ENCODE measurements at regions not wholly inside any gene's neighbourhood (a gene's known extent, or its start where the extent isn't known, plus 50 kb on each side); places are given as distances from the start of the nearest gene placed in this dataset.

DNA sequence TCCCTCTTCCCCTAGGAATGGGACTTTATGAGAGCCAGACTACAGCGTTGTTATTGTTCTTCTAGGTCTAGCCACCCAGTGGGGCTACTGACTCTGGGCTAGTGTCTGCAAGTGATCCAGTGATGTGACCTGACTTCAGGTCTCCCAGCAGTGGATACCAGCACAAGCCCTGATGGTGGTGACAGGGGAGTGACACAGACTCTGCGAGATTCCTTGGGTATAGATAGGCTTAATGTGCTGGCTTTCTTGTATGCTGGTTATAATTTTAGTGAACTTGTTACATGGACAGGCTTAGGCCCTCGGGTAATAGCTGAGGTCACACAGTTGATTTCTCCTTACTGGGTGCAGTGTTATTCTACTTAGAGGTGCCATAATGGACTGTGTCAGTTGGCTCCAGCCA lies 106.9 kb downstream of the TBC1D30 start:
- no peak for DNase-seq

DNA sequence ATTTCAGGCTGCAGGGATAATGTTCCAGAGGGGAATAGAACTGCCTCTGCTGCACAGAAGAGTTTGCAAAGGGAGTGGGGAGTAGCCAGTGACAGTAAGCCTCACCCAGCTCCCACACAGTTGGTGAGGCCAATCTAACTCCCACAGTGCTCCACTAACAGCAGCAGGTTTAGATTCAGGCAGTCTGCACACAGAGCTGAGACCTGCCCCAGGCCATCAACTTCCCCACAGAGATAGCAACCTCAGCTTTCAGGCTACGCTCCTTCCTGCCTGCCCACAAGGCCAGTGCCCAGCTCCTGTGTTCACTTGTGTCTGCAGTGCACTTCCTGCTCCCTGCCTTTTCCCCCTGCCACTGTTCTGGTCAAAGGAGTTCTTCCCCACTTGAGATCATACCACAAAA lies 107.5 kb downstream of the TBC1D30 start:
- DNase-seq = peak; percentile 81

DNA sequence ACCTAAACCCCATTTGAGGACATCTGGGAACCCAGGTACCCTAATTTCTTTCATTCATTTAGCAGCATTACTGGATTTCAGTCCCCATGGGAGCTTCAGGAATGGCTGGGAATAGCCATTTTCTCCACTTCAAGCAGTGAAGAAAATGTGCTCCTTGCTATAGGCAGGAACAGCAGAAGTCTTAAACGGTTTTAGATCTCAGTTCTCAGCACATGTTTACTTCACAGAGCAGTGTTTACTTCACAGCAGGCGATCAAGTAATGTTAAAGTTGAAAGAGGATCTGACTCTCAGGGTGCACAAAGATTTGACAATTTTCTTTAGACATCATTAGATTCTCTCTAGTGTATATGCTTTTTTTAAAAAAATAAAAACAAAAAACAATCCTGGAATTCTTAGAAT lies 109.3 kb downstream of the TBC1D30 start:
- no peak for DNase-seq

DNA sequence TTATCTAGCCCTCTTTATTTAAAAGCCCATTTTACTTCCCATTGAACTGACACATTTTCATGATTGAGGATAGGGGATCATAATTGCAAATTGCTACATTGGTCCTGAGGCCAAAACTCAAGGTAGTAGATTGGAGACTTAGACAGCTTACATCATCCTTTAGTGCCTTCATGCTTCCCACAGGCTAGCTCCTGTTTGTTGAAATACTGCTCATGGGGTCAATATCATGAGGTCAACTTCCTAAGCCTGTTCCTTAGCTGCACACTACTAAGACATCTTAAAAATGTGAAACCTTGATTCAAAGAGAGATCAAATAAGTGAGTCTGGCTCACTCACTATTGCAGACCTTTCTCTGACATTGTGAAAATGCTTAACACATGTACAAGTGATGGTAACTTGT lies 113.0 kb downstream of the TBC1D30 start:
- no peak for DNase-seq

DNA sequence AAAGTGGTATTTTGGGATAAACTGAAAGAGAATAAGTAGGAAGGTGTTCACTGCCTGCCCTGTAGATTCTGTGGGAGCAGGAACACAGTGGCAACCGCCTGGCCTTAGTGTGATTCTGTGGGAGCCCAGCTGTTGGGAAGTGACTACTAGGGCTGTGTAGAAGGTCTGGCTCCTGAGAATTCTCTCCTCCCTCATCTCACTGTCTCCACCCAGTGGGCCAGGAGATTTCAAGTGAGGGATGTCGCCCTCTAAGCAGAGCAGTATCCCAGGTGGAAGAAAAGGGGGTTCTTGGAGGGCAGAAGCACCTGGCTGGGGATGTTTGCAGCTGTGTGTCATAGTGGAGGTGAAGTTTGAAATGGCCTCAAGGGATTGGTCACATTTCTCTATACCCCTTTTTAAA lies 113.7 kb downstream of the TBC1D30 start:
- no peak for DNase-seq

DNA sequence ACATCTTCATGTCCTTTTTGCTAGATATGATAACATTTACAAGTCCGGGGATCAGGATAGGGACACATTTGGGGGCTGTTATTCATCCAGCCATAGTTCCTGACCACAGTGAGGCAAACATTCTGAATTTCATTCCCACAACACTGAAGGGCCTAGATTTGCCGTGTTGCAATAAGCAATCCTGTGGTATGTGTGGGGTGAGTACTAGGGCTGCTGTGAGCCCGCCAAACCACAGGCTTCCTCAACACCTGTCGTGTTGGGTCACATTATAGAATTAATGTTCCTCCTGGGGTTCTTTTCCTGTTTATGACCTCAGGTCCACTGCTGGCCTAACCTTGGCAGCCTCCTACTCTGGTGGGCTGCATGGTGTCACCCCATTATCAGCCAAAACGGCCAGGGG lies 119.2 kb downstream of the TBC1D30 start:
- no peak for DNase-seq

DNA sequence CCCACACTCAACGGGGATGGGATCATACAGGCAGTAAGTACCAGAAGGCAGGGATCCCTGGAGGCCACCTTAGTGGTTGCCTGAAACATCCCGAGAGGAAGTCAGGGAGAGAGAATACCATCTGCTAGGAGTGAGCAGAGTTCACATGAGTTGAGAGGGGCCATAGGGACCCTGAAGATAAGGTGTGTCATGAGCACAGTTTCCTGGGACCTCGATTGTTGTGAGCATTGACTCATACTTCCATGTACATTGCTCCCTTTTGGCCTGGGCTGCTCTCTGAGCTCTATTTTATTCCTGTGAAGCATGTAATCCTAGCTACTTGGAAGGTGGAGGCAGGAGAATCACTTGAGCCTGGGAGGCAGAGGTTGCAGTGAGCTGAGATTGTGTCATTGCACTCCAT lies 120.5 kb downstream of the TBC1D30 start:
- no peak for DNase-seq

DNA sequence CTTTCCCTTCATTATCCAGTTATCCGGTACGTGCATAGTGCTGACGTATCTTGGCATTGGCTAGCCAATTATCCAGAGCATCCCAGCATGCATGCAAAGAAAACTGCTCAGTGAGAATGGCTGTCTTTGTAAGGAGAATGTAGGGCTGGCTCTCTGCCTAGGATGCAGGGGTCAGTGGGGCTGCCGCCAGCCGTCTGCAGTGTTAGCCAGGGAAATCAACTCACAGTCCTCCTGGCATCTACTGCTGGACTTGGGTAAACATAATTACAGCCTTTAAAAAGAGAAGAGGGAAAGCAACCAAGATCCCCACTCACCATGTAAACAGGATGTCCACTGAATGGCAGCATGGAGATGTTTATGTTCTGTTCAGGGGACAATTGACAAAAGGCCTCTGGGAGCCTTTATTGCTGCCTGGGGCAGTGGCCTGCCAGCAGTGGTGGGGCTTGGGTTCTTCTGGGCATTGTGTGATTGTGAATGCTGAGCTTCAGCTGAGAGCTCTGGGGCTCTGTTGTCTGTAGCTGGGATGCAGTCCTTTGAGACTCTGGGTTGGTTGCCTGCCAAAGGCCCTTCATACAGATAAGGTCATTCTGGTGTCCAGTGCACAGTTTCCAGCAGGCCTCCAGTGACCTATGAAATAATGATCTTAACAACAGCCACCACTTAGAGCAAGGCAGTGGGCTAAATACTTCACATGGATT lies 121.8 kb downstream of the TBC1D30 start:
- peak; percentile 65 for DNase-seq

DNA sequence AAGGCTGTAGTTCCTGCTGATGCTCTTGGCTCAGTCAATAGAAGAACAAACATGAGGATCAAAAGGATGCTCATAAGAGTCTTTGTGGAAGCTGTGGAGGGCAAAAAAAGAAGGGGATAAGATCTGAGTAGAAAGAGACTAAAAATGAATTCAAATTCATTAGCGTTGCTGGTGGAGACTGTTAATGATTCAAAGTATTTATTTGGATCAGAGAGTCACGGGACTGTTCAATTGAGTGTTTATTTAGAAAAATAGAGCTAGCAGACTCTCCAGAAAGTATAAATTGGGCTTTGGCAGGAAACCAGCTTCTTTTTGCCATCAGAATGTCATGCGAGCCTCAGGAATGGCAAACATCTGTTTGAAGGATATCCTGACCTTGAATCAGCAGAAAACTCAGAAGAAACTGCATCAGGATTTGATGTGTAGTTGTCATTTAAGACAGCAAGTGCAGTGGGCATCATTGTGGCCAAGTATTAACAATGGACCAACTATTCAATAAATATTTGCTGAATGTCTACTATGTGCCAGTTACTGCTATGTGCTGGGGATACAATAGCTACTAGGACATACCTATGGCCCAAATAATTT lies 126.4 kb downstream of the TBC1D30 start:
- no peak for DNase-seq

DNA sequence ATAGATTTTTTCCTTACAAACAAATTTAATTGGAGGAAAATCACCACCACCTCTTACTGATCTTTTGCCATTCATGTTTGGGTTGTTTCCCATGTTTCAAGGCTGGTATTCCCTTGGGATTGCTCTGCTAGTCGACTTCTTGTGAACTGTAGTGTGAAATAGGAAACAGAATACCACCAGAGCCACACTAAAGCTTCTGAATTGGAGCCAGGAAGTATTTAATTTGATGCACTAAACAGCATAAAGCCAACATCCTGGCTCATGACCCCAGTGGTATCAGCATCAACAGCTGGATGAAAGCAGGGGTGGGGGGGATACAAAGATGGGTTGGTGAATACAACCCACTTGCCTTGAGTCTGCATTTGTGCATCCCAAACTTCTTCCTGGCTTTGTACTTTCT lies 127.5 kb downstream of the TBC1D30 start:
- no peak for DNase-seq

DNA sequence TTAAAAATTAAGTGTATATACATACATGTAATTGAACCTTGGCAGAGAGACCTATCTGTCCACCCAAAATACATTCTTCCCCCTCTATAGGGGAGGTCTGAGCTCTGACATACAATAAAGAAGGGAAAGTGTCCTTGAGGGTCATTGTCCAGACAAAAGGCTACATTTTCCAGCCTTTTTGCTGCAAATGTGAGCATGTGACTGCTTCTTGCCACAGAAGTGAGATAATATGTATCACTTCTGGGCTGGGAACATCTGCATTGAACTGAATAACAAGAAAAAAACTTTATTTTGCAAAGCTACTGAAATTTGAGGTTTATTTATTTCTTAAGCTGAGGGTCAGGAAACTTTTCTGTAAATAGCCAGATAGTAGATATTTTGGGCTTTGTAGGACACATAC lies 131.3 kb downstream of the TBC1D30 start:
- no peak for DNase-seq

DNA sequence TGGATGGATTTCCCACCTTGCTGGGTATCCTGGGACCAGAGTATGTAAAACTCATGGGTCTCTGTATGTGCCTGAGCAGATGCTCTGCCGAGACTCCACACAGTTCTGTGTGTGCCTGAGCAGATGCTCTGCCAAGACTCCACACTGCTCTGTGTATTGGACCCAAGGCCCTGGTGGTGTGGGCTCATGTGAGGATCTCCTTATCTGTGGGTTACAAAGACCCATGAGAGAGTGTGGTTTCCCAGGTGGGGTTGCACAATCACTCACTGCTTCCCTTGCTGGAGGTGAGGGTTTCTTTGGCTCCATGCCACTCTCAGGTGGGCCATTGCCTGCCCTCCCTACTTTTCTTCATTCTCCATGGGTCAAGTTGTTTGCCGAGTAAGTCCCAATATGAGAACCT lies 141.5 kb downstream of the TBC1D30 start:
- no peak for DNase-seq

DNA sequence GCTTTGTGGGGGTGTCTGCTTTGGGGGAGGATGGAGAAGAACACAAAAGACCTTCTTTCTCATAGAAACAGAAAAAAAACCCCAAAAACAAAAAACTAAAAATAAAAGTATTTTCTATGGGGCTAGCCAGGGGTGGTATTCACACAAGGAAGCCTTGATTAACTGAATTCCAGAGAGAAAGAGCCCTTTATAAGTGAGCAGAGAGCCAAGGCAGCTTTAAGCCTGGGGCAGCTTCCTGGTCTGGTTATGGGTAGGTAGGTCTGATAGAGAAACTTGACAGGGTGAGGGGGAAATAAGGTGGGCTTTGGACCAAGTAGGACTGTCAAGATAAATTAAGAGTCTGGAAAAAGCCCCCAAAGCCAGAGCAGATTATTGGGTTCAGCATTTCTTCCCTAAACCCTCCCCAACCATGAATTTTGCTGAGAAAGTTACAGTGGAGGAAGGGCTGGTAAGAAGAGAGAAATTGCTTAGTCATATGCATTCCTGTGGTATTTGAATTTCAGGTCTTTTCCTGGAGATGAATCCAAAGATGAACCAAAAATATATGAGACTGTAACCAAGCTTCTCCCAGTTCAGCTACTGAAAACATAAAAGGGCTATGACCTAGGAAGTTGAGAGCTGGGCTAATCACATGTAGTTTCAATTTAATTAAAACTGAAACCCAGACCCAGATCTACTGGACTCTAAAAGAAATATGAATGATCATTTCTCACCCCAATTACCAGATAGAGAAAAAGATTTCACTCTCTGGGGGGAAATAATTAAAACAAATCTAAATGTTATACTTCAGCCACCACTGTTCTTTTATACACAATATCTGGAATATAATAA lies 144.8 kb downstream of the TBC1D30 start:
- no peak for DNase-seq

DNA sequence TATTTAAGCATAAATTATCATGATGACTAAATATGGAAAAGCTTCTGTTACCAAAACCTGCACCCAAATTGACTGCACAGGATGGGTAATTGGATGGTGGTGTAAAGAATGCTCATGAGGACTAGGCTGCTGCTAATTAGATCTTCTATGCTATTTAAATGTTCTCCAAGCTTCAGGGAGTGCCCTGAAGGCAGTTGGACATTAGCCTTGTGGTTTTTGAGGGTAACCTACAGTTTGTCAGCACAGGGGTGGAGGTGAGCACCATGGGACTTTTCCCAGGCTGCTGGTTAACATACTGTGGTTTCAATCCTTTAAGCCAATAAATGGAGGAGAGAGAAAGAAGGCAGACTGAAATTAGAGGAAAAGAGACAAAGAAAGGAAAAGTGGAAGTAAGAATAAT lies 145.0 kb downstream of the WIF1 start:
- DNase-seq = peak; percentile 72

DNA sequence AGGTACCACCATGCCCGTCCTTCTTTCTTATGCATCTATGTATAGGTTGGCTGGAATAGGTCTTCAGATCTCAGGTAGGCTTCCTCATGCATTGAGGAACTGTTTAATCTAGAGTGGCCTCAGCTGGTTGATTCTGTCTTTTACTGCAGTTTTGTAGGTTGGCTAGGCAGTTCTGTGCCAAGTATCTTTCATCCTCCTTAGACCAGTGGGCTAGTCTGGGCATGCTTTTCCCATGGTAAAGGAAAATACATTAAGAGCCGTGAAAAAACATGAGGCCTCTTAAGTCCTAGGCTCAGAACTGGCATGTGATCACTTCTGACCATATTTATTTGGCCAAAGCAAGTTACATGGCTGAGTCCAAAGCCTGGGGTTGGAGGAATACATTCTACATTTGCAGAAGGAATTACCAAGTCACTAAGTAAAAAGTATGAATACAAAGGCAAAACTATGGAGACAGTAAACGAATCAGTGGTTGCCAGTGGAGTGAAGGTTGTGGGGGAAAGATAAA lies 137.3 kb downstream of the WIF1 start:
- no peak for DNase-seq

DNA sequence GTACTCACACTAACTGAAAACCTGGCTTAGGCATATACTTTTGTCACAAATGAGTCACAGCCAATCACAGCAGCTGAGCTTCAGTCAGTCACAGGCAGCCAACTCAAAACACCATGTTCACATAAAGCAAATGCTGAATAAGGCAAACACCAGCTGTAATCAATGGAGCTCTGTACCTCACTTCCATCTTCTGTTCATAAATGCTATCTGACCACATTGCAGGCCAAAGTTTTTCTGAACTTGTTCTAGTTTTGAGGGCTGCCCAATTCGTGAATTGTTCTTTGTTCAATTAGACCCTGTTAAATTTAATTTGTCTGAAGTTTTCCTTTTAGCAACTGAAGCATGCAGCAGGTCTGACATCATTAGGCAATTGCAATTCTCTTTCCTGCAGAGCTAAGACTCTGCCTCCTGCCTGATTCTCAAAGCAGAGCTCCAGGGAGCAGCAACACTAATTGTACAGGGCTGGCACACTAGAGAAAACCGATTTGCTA lies 129.9 kb downstream of the WIF1 start:
- DNase-seq = no peak

DNA sequence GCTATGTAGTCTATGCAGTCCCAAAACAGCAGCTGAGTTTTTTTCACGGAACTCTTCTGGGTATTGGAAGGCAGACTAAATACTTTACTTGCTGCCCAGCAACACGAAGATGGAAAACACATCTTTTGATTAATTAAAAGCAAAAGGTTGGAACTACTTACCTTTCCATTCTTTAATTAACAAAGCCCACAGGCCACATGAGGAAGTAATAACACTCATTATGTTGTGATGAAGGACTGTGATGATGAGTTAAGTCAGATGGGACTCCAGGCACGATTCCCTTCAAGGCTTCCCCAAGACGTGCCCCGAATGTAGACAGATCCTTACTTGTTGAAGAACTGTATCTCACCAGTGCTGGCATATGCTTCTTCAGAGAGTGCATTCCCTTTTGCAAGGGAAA lies 129.0 kb downstream of the WIF1 start:
- DNase-seq = no peak

DNA sequence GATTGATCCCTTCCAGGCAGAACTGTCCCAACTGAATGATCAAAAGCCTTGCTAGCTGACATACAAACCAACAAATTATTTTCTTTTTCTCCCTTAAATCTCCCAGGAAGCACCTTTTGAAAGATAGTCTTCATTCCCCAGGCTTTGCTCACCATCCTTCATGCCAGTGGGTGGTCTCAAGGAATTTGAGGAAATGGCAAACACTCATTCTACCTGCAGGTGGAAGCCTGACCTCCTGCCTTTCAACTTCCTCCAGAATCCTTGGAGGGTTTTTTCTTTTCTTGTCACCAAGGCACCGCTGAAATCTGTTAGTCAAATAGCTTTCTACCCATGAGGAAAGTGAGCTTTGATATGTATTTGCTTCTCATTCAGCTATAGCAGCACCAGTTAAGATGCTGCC lies 128.5 kb downstream of the WIF1 start:
- no peak for DNase-seq

DNA sequence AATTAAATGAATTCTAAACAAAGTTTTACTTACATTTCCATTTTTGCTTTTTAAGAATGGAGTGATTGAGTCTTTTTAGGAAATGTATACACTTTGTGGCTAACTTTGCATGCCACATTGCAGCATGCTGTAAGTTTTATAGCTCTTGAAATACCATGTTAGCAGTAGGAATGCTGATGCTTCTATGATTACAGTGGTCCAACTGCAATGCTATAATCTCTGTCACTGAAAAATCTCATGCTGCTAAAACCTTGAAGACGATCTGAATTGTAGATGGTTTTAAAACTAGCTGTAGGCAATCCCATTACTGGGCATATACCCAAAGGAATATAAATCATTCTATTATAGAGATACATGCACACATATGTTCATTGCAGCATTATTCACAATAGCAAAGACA lies 127.6 kb downstream of the WIF1 start:
- no peak for DNase-seq

DNA sequence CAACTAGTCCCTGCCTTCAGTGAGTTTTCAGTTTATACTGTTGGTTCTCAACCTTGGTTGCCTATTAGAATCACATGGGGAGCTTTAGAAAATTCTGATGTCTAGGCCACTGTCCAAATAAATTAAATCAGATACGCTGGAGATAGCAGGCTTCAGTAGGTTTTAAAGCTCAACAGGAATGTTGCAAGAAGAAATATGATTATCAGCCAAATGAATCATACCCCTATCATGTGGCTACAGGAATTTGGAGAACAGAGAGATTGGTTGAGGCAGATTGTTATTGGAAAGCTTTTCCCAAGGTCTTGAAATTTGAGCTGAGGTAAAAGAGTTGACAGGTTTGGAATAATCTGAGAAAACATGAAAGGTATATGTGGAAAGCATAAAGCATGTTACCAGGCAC lies 125.3 kb downstream of the WIF1 start:
- no peak for DNase-seq

DNA sequence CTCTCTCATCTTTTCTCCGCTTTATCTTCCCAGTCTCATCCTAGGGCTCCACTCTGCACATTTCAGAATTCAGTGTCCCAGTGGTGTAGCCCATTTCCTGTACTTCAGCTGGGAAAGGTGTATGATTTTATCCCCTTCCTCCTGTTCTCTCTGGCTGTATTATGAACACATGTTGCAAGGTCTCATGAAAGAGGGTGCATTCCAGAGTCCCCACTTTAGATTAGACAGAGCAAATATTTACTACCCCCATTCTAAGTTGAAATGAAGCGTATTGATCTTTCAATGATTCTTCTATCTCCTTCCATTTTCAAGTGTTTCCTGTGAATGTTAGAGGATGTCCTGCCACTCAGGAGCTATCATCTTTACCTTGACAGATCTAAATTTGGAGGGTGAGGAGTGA lies 123.2 kb downstream of the WIF1 start:
- DNase-seq = no peak

DNA sequence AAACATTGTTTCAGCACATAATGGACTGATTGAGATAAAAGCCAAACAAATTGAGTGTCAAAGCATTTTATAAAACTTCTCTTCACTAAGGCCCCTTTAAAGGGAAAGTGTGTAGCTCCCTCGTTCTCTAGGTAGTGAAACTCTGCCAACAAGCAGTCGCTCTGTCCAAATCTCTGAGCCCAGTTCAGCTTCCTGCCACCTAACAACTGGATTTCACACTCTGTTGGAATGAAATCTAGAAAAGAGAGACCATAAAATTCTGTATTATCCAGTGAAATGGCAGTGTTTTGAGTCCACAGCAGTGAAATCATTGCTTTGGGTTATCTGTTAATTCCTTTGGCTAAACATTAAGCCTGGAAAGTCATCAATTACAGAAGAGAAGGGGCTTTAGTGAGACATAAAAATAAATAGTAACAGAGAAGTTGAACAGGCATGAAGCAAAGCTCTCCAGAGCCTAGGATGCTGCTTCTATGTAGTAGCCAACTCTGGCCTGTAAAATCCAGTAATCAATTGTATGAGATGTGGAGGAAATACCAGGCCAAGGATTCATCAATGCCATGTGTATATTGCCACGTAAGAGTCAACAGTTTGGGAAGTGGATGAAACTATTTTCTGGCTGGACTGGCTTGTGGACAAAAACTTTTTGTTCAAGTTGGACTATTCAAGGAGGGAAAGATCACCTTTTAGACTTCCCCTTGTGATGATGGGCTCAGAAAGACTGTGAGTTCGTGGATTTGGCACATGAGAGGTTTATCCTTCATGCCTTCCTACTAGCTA lies 122.5 kb downstream of the WIF1 start:
- DNase-seq = no peak

DNA sequence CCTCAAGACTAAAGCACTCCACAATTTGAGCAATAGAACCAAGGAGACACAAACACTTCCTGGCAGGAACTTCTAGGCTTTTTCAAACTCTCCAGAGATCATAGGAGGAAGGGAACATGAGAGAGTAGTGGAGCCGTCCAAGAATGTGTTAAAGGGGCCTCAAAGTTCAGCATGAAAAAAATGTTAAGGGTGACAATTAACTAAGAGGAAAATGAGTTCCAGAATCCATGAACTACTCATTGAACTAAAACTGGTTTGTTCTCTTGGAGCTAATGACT lies 122.0 kb downstream of the WIF1 start:
- no peak for DNase-seq
